Right forelimb (tissue), 1 donor: ENCODE measurements at regions not wholly inside any gene's neighbourhood (a gene's known extent, or its start where the extent isn't known, plus 50 kb on each side); places are given as distances from the start of the nearest gene placed in this dataset.
"Not testable (repeated sequence)": the region's sequence is repeated elsewhere in the genome, so short reads cannot be mapped to it uniquely, and the experiment has no call there.

Experiments
- DNase-seq: peaks from one replicate; pipeline ENCODE4 v3.0.0-alpha.2; 2018

DNA sequence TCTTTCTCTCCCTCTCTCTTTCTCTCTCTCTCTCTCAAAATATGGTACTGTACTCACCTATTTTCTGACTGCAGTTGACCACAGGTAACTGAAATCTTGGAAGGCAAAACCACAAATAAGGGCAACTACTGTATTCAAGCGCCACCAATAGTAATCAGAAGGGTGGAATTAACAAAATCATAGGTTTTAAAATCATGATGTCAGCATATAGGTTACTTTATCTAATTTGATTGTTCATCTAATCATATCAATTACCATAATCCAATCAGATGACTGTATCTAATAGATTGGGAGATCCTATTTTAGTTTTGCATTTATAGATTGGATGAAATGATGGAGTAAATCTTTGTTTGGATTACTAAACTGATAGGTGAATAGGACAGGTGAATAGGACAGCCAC is 155.8 kb upstream of the KITLG start:
- no peak for DNase-seq

- DNase-seq = no peak
These were observed 152.7 kb upstream of the KITLG start for GRCh38 chr12:88733008-88733407.

DNA sequence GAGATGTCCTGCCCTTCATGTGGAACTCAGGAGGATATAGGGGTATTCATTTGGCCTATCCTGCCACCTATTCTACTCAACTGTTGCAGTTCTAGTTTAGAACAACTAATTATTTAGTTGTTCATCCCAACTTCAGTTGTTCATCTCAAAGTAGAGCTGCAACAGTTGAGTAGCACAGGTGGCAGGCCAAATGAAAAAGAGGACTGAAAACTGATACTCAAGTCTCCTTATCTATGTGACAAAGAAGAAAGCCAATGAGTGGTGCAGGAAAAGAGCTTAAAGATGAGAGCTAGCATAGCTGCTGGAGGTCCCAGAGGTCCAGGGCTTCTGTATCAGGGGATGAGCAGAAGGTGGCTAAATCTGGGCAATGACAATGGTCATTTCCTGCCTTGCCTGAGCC is 148.9 kb upstream of the KITLG start:
- DNase-seq = no peak

DNA sequence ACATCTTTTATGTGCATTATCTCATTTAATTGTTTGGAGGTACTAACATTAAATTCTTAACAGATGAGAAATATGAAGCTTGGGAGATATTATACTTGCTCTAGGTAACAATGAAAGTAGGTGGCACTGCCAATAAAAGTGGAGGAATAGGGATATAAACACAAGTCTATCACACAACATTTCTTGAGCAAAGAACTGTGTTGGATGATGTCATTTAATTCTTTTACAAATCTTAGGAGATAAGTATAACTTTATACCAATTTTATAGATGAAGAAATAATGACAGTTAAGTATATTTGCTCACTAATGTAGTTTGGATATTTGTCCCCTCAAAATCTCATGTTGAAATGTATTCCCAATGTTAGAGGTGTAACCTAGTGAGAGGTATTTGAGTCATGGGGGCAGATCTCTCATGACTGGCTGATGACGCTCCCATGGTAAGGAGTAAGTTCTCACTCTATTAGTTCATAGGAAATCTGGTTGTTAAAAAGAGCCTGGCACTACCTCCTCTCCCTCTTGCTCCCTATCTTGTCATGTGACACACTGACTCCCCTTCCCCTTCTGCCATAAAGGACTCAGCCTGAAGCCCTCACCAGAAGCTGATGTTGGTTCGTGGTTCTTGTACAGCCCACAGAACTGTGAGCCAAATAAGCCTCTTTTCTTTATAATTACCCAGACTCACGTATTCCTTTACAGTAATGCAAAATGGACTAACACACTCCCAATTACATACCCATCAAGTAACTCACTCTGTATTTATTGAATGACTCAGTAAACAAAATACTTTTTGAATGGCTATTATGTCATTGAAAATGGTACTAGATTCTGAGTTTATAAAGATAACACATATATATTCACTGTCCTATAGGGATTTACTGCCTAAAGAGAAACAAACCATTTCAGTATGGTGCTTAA is 146.8 kb upstream of the KITLG start:
- no peak for DNase-seq

- no peak for DNase-seq
These were observed 145.4 kb upstream of the KITLG start for GRCh38 chr12:88725592-88726143.

DNA sequence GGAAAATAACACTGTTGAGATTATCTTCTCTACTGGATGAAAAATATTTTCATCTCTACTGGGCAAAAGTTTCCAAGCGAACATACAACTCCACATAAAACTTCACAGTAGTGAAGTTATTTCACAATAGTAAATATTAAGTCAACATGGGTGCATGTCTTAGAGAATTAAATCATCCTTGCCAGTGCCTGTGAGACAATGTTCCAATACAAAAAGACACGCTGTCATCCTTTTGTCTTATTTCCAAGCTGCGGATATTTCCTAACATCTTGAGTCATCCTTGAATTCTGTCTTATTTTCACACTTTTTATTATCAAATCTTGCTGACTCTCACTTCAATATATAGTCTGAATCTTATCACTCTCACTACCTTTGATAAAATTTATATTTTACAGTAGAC is 142.9 kb upstream of the KITLG start:
- no peak for DNase-seq

GRCh38 chr12:88720785-88721650 is 140.7 kb upstream of the KITLG start:
- DNase-seq = no peak

DNA sequence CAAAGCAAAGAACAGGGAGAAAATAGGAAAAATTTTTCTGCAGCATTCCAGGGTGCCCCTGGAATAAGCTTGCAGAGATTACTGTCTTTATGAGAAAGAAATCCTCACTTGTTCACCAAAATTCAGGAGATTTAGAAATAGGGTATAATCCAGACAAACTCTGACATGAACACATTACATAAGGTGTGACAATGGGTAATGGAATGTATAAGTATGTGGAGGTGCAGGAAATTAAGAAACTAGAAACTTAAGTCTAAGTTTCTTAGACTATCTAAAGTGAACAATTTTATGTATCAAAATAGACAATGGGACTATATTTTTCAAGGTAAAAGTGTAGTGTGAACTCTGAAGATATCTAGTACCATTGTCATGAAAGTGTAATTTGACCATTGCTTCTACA is 140.0 kb upstream of the KITLG start:
- no peak for DNase-seq

DNA sequence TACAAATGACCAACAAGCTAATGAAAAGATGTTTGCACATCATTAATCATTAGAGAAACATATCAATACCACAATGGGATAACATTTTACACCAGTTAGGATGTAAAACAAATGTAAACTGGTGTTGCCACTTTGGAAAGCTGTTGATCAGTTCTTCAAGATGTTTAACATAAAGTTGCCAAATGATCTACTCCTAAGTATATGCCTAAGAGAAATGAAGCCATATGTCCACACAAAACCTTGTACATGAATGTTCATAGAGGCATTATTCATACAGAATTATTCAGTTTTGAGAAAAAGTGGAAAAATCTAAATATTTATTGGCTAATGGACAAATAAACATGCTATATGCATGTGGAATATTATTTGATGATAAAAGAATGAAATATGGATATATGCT is 136.9 kb upstream of the KITLG start:
- DNase-seq = no peak

DNA sequence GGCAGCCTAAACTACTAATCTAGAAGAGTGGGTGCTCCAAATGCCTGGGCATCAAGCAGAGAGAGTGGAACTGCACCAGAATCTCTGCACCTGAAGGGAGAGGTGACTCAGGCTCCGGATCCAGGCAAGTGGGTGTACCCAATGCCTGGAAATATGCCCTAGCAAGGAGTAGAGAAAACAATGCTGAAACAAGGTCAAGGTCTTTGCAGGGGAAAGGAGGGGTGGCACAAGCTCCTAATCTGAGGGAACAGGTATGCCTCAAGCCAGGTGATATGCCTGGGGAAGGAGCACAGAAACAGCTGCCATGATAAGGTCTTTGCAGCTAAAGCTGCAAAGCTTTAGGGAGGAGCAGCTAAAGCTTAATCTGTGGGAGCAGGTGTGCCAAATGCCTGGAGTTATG is 136.0 kb upstream of the KITLG start:
- DNase-seq = no peak

DNA sequence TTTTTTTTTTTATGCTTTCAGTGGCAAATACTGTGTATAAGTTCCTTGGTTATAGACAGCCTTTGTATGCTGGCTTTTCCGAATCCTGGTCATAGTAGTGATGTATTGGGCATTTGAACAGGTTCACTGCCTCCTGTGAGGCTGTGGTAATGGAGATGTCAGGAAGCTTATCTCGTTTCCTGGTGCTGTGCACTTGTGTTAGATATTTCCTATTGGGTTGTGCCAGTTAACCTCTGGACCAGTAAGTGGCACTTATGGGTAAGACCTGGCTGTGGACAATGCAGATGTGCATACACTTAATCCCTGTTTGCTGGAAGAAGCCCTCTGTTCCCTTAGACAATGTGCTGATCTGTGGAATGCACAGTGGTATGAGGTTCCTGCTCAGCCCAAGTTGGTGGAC is 135.4 kb upstream of the KITLG start:
- no peak for DNase-seq

GRCh38 chr12:88714263-88714882 is 134.1 kb upstream of the KITLG start:
- DNase-seq = not testable (repeated sequence)

- no peak for DNase-seq
These were observed 127.5 kb upstream of the KITLG start for GRCh38 chr12:88707800-88708199.

- no peak for DNase-seq
These were observed 126.0 kb upstream of the KITLG start for GRCh38 chr12:88706286-88706685.

- DNase-seq = no peak
These were observed 123.5 kb upstream of the KITLG start for GRCh38 chr12:88703790-88704189.

- no peak for DNase-seq
These were observed 118.2 kb upstream of the KITLG start for GRCh38 chr12:88698471-88698870.

DNA sequence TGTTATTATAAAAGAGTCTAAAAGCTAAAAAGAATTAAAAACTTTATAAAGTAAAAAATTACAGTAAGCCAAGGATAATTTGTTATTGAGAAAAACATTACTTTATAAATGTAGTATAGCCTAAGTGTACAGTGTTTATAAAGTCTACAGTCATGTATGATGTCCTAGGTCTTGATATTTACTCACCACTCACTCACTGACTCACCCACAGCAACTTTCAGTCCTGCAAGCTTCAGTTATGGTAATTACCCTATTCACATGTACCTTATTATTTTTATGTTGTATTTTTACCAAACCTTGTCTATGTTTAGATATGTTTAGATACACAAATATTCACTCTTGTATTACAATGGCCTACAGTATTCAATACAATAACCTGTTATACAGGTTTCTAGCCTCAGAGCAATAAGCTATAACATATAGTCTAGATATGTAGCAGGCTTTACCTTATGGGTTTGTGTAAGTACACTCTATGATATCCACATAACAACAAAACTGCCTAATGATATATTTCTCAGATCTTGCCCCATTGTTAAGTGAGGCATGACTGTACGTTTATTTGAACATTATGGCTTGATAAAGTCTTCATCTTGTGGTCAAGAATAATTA is 113.7 kb upstream of the KITLG start:
- no peak for DNase-seq

DNA sequence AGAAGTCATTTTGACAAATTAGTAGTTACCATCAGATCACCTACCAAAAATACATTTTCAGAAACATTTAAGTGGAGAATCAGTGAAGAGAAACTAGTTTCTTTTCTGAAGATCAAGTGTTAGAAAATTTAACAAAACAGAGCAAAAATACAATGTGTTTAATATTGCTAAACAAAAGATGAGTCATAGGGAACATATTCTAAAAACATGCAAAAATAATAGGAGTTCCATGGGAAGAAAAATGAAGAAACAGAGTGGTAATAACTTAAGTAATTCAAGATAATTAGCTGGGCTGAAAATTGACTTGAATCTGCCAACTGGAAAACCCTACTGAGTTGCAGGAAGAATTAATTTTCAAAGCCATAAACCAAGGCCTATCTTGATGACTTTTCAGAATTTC is 111.5 kb upstream of the KITLG start:
- no peak for DNase-seq

GRCh38 chr12:88684610-88685009 is 104.3 kb upstream of the KITLG start:
- DNase-seq = no peak

GRCh38 chr12:88684170-88684569 is 103.9 kb upstream of the KITLG start:
- no peak for DNase-seq

- DNase-seq = no peak
These were observed 103.4 kb upstream of the KITLG start for GRCh38 chr12:88683628-88684027.

- no peak for DNase-seq
These were observed 101.0 kb upstream of the KITLG start for GRCh38 chr12:88681271-88681670.

DNA sequence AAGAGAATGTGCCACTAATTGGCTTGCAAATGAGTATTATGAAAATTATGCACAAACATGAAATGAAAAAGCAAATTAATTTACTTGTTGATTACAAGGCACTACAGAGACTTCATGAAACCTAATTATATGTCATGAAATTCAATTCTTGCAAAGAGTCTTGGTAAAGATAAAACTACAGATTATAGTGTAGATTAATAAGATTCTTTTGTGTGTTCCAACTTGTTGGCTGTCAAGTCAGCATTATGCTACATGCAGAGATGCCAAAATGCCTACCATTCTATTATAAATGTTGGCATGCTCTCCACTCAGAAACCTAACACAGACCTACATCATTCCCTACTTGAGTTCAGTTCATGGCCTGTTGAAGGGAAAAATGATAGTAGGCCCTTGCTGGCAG is 97.2 kb upstream of the KITLG start:
- no peak for DNase-seq
